Neural progenitor cell (in vitro differentiated cells): ENCODE measurements at regions not wholly inside any gene's neighbourhood (a gene's known extent, or its start where the extent isn't known, plus 50 kb on each side); places are given as distances from the start of the nearest gene placed in this dataset.

ENCODE experiments used
- EZH2 ChIP-seq: fragments of 200-600 bp; sonication (generic); IDR thresholded peaks from 2 replicates; pipeline ENCODE4 v1.6.1; 2017; ENCODE audit warnings: antibody characterized with exemption, mild to moderate bottlenecking, moderate library complexity
- EZH2phosphoT487 ChIP-seq: fragments of 200-600 bp; sonication (generic); IDR thresholded peaks from 2 replicates; pipeline ENCODE4 v1.6.1; 2017; ENCODE audit warnings: antibody characterized with exemption
- TF ChIP-seq, protein P1 (sequence below): fragments of 200-600 bp; sonication (generic); IDR thresholded peaks from 2 replicates; pipeline ENCODE4 v1.5.1; 2017; ENCODE audit warnings: antibody characterized with exemption, mild to moderate bottlenecking

DNA sequence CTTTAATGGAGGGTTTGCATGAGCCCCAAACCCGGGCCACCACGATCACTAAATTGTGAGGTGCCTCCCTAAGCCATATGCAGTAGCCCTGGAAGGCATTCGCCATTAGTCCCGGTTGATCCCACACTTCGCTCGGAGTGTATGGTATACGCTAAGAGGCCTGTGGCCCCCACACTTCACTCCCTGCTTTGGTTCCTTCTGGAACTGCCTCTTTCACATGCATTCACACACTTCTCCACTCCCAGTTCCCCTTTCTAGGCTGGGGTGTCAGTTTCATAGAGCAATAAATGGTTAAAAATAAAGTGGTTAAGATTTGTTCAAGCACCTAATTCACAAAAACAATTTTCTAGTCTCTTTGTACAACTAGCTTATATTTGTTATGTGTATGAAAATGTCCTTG lies 212.1 kb upstream of the KCND2 start:
- TF ChIP-seq, protein P1, sequence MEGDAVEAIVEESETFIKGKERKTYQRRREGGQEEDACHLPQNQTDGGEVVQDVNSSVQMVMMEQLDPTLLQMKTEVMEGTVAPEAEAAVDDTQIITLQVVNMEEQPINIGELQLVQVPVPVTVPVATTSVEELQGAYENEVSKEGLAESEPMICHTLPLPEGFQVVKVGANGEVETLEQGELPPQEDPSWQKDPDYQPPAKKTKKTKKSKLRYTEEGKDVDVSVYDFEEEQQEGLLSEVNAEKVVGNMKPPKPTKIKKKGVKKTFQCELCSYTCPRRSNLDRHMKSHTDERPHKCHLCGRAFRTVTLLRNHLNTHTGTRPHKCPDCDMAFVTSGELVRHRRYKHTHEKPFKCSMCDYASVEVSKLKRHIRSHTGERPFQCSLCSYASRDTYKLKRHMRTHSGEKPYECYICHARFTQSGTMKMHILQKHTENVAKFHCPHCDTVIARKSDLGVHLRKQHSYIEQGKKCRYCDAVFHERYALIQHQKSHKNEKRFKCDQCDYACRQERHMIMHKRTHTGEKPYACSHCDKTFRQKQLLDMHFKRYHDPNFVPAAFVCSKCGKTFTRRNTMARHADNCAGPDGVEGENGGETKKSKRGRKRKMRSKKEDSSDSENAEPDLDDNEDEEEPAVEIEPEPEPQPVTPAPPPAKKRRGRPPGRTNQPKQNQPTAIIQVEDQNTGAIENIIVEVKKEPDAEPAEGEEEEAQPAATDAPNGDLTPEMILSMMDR, result no peak
- TF ChIP-seq EZH2phosphoT487 (no peak), EZH2 (no peak)
